ENCODE measurements at regions not wholly inside any gene's neighbourhood (a gene's known extent, or its start where the extent isn't known, plus 50 kb on each side); places are given as distances from the start of the nearest gene placed in this dataset.

DNA sequence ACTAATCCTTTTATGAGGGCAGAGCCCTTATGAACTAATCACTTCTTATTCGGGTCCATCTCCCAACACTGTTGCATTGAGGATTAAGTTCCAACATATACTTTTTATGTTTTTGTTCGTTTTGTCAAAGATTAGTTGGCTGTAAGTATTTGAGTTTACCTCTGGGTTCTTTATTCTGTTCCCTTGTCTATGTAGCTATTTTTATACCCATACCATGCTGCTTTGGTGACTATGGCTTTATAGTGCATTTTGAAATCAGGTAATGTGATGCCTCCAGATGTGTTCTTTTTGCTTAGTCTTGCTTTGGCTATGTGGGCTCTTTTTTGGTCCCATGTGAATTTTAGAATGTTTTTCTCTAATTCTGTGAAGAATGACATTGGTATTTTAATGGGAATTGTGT lies 166.4 kb upstream of the KCNMB2 start:
- no peaks in the 10 kb centered on the region for H3F3A ChIP-seq (ENCODE audit: insufficient read depth, low read length, poor library complexity, severe bottlenecking)
- no peak overlapping the region for H3K27ac ChIP-seq (ENCODE audit: low read length)
- no peaks in the 10 kb centered on the region for H3K9me3 ChIP-seq (ENCODE audit: low read length)
- no peaks in the 10 kb centered on the region for H4K20me1 ChIP-seq (ENCODE audit: insufficient read depth)
- H2AFZ ChIP-seq (ENCODE audit: low read depth, low read length), result no peak overlapping the region
- no peaks in the 10 kb centered on the region for H3K9me2 ChIP-seq (ENCODE audit: insufficient read depth, low read length)
- H3K79me2 ChIP-seq (replicated peaks; ENCODE audit: insufficient read depth, low read length), result no peaks in the 10 kb centered on the region
- H3K4me2 ChIP-seq (ENCODE audit: low read length), result no peak overlapping the region
- H3K4me3 ChIP-seq (ENCODE audit: low read length), result no peak overlapping the region
- H3K27me3 ChIP-seq (ENCODE audit: insufficient read depth, low read depth, low read length), result no peaks in the 10 kb centered on the region
- H3K9ac ChIP-seq (ENCODE audit: low read length), result no peak overlapping the region
- no peaks in the 10 kb centered on the region for H3K36me3 ChIP-seq (ENCODE audit: insufficient read depth, low read length)
- no peak for TF ChIP-seq SMC3 (conservative IDR thresholded peaks at IDR 0.05; ENCODE audit: poor library complexity)
- TF ChIP-seq EP300 (conservative IDR thresholded peaks at IDR 0.05; ENCODE audit: poor library complexity, severe bottlenecking), result no peak
- no peak for TF ChIP-seq POLR2AphosphoS5 (IDR thresholded peaks at IDR 0.05)
- TF ChIP-seq, protein P1, sequence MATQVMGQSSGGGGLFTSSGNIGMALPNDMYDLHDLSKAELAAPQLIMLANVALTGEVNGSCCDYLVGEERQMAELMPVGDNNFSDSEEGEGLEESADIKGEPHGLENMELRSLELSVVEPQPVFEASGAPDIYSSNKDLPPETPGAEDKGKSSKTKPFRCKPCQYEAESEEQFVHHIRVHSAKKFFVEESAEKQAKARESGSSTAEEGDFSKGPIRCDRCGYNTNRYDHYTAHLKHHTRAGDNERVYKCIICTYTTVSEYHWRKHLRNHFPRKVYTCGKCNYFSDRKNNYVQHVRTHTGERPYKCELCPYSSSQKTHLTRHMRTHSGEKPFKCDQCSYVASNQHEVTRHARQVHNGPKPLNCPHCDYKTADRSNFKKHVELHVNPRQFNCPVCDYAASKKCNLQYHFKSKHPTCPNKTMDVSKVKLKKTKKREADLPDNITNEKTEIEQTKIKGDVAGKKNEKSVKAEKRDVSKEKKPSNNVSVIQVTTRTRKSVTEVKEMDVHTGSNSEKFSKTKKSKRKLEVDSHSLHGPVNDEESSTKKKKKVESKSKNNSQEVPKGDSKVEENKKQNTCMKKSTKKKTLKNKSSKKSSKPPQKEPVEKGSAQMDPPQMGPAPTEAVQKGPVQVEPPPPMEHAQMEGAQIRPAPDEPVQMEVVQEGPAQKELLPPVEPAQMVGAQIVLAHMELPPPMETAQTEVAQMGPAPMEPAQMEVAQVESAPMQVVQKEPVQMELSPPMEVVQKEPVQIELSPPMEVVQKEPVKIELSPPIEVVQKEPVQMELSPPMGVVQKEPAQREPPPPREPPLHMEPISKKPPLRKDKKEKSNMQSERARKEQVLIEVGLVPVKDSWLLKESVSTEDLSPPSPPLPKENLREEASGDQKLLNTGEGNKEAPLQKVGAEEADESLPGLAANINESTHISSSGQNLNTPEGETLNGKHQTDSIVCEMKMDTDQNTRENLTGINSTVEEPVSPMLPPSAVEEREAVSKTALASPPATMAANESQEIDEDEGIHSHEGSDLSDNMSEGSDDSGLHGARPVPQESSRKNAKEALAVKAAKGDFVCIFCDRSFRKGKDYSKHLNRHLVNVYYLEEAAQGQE (IDR thresholded peaks at IDR 0.05; ENCODE audit: borderline replicate concordance), result no peak
- TF ChIP-seq RAD21 (conservative IDR thresholded peaks at IDR 0.05), result no peak
- TF ChIP-seq TAF1 (IDR thresholded peaks at IDR 0.05; ENCODE audit: low read depth), result no peak
- TF ChIP-seq MXI1 (conservative IDR thresholded peaks at IDR 0.05; ENCODE audit: poor library complexity, severe bottlenecking), result no peak
- TF ChIP-seq, protein P2, sequence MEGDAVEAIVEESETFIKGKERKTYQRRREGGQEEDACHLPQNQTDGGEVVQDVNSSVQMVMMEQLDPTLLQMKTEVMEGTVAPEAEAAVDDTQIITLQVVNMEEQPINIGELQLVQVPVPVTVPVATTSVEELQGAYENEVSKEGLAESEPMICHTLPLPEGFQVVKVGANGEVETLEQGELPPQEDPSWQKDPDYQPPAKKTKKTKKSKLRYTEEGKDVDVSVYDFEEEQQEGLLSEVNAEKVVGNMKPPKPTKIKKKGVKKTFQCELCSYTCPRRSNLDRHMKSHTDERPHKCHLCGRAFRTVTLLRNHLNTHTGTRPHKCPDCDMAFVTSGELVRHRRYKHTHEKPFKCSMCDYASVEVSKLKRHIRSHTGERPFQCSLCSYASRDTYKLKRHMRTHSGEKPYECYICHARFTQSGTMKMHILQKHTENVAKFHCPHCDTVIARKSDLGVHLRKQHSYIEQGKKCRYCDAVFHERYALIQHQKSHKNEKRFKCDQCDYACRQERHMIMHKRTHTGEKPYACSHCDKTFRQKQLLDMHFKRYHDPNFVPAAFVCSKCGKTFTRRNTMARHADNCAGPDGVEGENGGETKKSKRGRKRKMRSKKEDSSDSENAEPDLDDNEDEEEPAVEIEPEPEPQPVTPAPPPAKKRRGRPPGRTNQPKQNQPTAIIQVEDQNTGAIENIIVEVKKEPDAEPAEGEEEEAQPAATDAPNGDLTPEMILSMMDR (IDR thresholded peaks at IDR 0.05; ENCODE audit: poor library complexity, severe bottlenecking), result no peak
- no peak for TF ChIP-seq EZH2 (IDR thresholded peaks at IDR 0.05; ENCODE audit: borderline replicate concordance, insufficient read depth, low read length, poor library complexity, severe bottlenecking)

DNA sequence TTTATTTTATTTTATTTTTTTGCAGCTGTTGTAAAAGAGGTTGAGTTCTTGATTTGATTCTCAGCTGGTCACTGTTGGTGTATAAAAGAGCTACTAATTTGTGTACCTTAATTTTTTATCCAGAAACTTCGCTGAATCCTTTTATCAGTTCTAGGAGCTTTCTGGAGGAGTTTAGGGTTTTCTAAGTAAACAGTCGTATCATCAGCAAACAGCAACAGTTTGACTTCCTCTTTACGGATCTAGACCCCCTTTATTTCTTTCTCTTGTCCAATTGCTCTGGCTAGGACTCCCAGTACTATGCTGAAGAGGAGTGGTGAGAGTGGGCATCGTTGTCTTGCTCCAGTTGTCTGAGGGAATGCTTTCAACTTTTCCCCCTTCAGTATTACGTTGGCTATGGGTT lies 165.8 kb upstream of the KCNMB2 start:
- Histone ChIP-seq H3K9me2 (ENCODE audit: insufficient read depth, low read length) (no peaks in the 10 kb centered on the region), H3K79me2 (replicated peaks; ENCODE audit: insufficient read depth, low read length) (no peaks in the 10 kb centered on the region), H2AFZ (ENCODE audit: low read depth, low read length) (no peak overlapping the region), H3K27me3 (ENCODE audit: insufficient read depth, low read depth, low read length) (no peaks in the 10 kb centered on the region), H3K4me2 (ENCODE audit: low read length) (no peak overlapping the region), H3K9me3 (ENCODE audit: low read length) (no peaks in the 10 kb centered on the region), H3K27ac (ENCODE audit: low read length) (no peak overlapping the region), H3K36me3 (ENCODE audit: insufficient read depth, low read length) (no peaks in the 10 kb centered on the region), H3K4me3 (ENCODE audit: low read length) (no peak overlapping the region), H3F3A (ENCODE audit: insufficient read depth, low read length, poor library complexity, severe bottlenecking) (no peaks in the 10 kb centered on the region), H3K9ac (ENCODE audit: low read length) (no peak overlapping the region), H4K20me1 (ENCODE audit: insufficient read depth) (no peaks in the 10 kb centered on the region)
- no peak for TF ChIP-seq RAD21 (conservative IDR thresholded peaks at IDR 0.05)
- no peak for TF ChIP-seq SMC3 (conservative IDR thresholded peaks at IDR 0.05; ENCODE audit: poor library complexity)
- no peak for TF ChIP-seq MXI1 (conservative IDR thresholded peaks at IDR 0.05; ENCODE audit: poor library complexity, severe bottlenecking)
- TF ChIP-seq, protein P2 (IDR thresholded peaks at IDR 0.05; ENCODE audit: poor library complexity, severe bottlenecking), result no peak
- TF ChIP-seq POLR2AphosphoS5 (IDR thresholded peaks at IDR 0.05), result no peak
- TF ChIP-seq EZH2 (IDR thresholded peaks at IDR 0.05; ENCODE audit: borderline replicate concordance, insufficient read depth, low read length, poor library complexity, severe bottlenecking), result no peak
- TF ChIP-seq, protein P1 (IDR thresholded peaks at IDR 0.05; ENCODE audit: borderline replicate concordance), result no peak
- TF ChIP-seq EP300 (conservative IDR thresholded peaks at IDR 0.05; ENCODE audit: poor library complexity, severe bottlenecking), result no peak
- TF ChIP-seq TAF1 (IDR thresholded peaks at IDR 0.05; ENCODE audit: low read depth), result no peak

Measured in neural cell (in vitro differentiated cells).